ENCODE measurements at regions not wholly inside any gene's neighbourhood (a gene's known extent, or its start where the extent isn't known, plus 50 kb on each side); places are given as distances from the start of the nearest gene placed in this dataset.
"Not testable (repeated sequence)": the region's sequence is repeated elsewhere in the genome, so short reads cannot be mapped to it uniquely, and the experiment has no call there.

DNA sequence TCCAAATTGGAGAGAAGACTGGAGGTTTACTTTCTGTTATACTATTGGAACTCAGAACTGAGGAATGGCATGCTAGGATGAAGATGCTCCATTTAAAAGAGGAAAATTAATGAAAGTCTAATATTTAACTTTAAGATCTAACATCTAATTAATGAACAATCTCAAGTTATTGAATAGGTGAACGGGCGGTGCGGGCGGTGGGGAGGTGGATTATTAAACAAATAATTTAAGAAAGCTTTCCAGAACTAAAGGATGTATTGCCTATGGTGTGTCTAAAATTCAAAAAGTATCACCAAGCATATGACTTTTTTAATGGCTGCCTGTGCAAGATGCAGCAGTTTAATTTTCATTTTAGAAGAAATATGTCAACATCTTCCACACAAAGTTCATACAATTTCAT lies 1747.1 kb upstream of the SEL1L start:
- no peak overlapping the region for H3K9ac ChIP-seq (ENCODE audit: low read length)
- no peak for DNase-seq (ENCODE audit: low read depth)
- H3K36me3 ChIP-seq (ENCODE audit: control insufficient read depth, insufficient read depth, low read length, severe bottlenecking): no peaks in the 10 kb centered on the region
- H3K4me3 ChIP-seq (ENCODE audit: low read length): no peak overlapping the region
- H3K4me1 ChIP-seq (ENCODE audit: control insufficient read depth, insufficient read depth, low read length): peaks cover 12% of the 10 kb centered on the region
- H3K9me3 ChIP-seq (ENCODE audit: control insufficient read depth, low read length): no peaks in the 10 kb centered on the region
- no peaks in the 10 kb centered on the region for H3K27me3 ChIP-seq (replicated peaks; ENCODE audit: control insufficient read depth, insufficient read depth, low read length)

DNA sequence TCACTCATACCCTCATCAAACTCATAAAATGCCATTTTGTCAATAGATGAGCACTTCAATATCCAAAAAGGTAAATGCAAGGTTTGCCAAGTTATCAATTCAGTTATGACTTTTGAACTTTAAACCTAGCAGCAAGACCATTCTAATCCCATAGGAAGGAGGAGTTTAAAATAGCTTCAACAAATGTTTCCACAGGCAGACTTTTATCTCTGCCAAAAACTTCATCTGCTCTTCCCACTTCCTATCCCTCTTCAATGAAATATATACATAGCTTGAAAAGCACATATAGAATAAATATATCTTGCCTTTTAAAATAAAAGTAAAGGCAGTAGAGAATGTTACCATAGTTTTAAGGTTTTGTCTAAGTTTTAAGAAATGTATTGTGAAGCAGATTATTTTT lies 1749.1 kb upstream of the SEL1L start:
- Histone ChIP-seq H3K9me3 (ENCODE audit: control insufficient read depth, low read length) (no peaks in the 10 kb centered on the region), H3K9ac (ENCODE audit: low read length) (no peak overlapping the region), H3K36me3 (ENCODE audit: control insufficient read depth, insufficient read depth, low read length, severe bottlenecking) (no peaks in the 10 kb centered on the region), H3K4me3 (ENCODE audit: low read length) (no peak overlapping the region), H3K27me3 (replicated peaks; ENCODE audit: control insufficient read depth, insufficient read depth, low read length) (no peaks in the 10 kb centered on the region), H3K4me1 (ENCODE audit: control insufficient read depth, insufficient read depth, low read length) (peaks cover 12% of the 10 kb centered on the region)
- DNase-seq (ENCODE audit: low read depth): no peak

DNA sequence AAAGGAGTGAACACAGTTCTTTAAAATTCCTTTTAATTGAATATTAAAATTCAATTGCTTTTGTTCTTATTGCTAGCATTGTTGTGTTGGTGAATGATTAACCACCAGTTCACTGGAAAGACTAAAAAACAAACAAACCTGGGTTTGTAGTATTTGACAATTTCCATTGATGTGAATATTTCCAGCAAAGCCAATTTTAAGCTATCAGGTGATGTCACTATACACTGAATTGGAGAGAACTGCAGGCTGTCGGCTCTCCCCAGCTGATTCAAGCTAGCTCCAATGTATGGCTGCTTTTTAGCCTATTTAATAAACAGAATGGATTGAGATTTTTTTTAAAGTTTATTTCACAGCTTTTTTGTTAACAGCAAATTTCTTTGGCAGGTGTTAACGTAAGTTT lies 1753.6 kb upstream of the SEL1L start:
- Histone ChIP-seq H3K9ac (ENCODE audit: low read length) (no peak overlapping the region), H3K4me1 (ENCODE audit: control insufficient read depth, insufficient read depth, low read length) (peaks cover 16% of the 10 kb centered on the region), H3K9me3 (ENCODE audit: control insufficient read depth, low read length) (no peaks in the 10 kb centered on the region), H3K36me3 (ENCODE audit: control insufficient read depth, insufficient read depth, low read length, severe bottlenecking) (no peaks in the 10 kb centered on the region), H3K4me3 (ENCODE audit: low read length) (no peak overlapping the region), H3K27me3 (replicated peaks; ENCODE audit: control insufficient read depth, insufficient read depth, low read length) (no peaks in the 10 kb centered on the region)
- DNase-seq (ENCODE audit: low read depth): no peak

DNA sequence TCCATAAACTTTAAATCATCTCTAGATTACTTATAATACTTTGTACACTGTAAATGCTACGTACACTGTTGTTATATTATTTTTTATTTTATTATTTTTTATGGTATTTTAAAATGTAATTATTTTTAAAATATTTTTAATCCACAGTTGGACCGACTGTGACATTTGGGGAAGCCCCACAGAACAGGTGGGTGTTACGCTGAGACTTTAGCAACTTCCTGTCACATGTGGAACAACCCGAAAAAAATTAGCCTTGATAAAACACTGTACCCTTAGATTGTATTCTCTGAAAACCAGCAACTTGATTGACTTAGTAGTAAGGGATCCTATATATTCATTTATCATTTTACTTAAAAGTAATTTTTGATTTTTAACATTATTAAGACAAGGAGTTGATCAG lies 1755.7 kb upstream of the SEL1L start:
- H3K27me3 ChIP-seq (replicated peaks; ENCODE audit: control insufficient read depth, insufficient read depth, low read length): no peaks in the 10 kb centered on the region
- no peak overlapping the region for H3K9ac ChIP-seq (ENCODE audit: low read length)
- no peaks in the 10 kb centered on the region for H3K36me3 ChIP-seq (ENCODE audit: control insufficient read depth, insufficient read depth, low read length, severe bottlenecking)
- H3K9me3 ChIP-seq (ENCODE audit: control insufficient read depth, low read length): no peaks in the 10 kb centered on the region
- peaks cover 4% of the 10 kb centered on the region for H3K4me1 ChIP-seq (ENCODE audit: control insufficient read depth, insufficient read depth, low read length)
- DNase-seq (ENCODE audit: low read depth): no peak
- no peak overlapping the region for H3K4me3 ChIP-seq (ENCODE audit: low read length)

DNA sequence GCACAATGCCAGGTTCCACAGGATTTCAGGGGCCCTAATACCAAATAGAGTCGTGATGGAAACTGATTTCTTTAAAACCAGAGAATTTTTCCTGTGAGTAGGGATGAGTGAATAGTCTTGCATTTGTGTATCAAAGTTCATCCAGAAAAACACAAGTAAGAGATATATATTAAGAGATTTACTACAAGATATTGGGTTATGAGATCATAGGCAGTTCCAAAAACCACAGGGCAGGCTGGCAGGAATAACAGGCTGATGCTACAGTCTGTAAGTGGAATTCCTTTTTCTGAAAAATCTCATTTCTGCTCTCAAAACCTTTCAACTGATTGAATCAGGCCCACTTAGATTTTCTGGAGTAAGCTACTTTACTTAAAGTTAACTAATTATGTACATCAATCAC lies 1756.2 kb upstream of the SEL1L start:
- Histone ChIP-seq H3K4me3 (ENCODE audit: low read length) (no peak overlapping the region), H3K4me1 (ENCODE audit: control insufficient read depth, insufficient read depth, low read length) (peaks cover 4% of the 10 kb centered on the region)

DNA sequence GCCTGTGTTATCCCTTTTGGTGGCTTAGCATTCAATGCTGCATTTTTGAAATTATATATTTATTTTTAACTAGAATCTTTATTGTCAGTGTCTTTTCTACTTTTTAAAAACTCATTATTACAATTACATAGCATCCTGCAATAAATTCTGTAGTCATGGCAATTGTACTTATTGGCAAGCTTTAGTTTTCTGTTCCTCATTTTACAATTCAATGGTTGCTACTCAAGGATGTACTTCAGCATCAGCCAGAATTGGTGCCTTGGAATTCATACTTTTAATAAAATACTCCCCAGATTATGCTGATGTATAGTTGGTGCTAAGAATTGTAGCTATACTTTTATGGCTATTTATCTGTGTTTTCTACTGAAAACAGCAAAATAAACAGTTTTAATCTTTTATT lies 1756.8 kb upstream of the SEL1L start:
- H3K4me1 ChIP-seq (ENCODE audit: control insufficient read depth, insufficient read depth, low read length): peaks cover 9% of the 10 kb centered on the region
- no peaks in the 10 kb centered on the region for H3K36me3 ChIP-seq (ENCODE audit: control insufficient read depth, insufficient read depth, low read length, severe bottlenecking)

More for the DNA sequence above, 1756.2 kb upstream of the SEL1L start:
- no peaks in the 10 kb centered on the region for H3K9me3 ChIP-seq (ENCODE audit: control insufficient read depth, low read length)
- no peaks in the 10 kb centered on the region for H3K36me3 ChIP-seq (ENCODE audit: control insufficient read depth, insufficient read depth, low read length, severe bottlenecking)
- H3K27me3 ChIP-seq (replicated peaks; ENCODE audit: control insufficient read depth, insufficient read depth, low read length): no peaks in the 10 kb centered on the region
- DNase-seq (ENCODE audit: low read depth): peak; percentile 18
- H3K9ac ChIP-seq (ENCODE audit: low read length): no peak overlapping the region

DNA sequence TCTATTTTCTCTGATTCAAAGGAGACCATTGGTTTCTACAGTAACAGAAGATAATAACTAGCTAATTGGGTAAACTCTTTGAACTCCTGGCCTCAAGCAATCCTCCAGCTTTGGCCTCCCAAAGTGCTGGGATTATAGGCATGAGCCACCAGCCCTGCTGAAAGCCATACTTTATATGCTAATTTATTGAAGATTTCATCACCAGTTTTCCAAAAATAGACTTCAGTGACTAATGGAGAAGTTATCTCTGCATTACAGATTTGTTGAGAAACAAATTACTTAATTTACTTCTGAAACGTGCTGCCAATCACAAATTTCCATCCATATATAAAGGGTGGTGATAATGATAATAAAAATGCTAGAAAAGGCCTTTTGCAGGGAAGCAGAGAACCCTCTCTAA lies 1758.1 kb upstream of the SEL1L start:
- peak; percentile 22 for DNase-seq (ENCODE audit: low read depth)
- Histone ChIP-seq H3K9ac (ENCODE audit: low read length) (no peak overlapping the region), H3K27me3 (replicated peaks; ENCODE audit: control insufficient read depth, insufficient read depth, low read length) (no peaks in the 10 kb centered on the region), H3K36me3 (ENCODE audit: control insufficient read depth, insufficient read depth, low read length, severe bottlenecking) (no peaks in the 10 kb centered on the region), H3K9me3 (ENCODE audit: control insufficient read depth, low read length) (no peaks in the 10 kb centered on the region), H3K4me1 (ENCODE audit: control insufficient read depth, insufficient read depth, low read length) (peaks cover 12% of the 10 kb centered on the region), H3K4me3 (ENCODE audit: low read length) (no peak overlapping the region)

More for the DNA sequence above, 1756.8 kb upstream of the SEL1L start:
- H3K9ac ChIP-seq (ENCODE audit: low read length): no peak overlapping the region
- no peak for DNase-seq (ENCODE audit: low read depth)
- no peaks in the 10 kb centered on the region for H3K9me3 ChIP-seq (ENCODE audit: control insufficient read depth, low read length)
- H3K27me3 ChIP-seq (replicated peaks; ENCODE audit: control insufficient read depth, insufficient read depth, low read length): no peaks in the 10 kb centered on the region
- no peak overlapping the region for H3K4me3 ChIP-seq (ENCODE audit: low read length)

DNA sequence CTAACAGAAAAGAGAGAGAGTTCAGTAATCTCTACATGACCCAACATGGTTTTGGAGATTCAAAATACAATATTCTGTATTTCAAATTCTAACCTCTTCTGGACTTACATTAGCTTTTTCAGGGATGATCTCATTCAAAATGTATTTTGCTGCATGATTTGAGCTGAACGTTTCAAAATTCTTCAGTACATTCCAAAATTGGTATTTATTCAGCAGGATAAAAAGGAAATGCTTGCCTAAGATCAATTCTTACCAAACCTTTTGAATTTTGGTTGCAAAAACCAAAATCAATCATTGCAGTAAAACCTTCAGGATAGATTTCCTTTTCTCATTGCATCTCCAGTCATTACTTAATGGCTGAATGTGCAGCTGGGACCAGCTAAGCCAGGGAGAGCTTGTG lies 1761.3 kb upstream of the SEL1L start:
- H3K4me3 ChIP-seq (ENCODE audit: low read length): no peak overlapping the region
- H3K36me3 ChIP-seq (ENCODE audit: control insufficient read depth, insufficient read depth, low read length, severe bottlenecking): no peaks in the 10 kb centered on the region
- H3K9ac ChIP-seq (ENCODE audit: low read length): no peak overlapping the region
- H3K9me3 ChIP-seq (ENCODE audit: control insufficient read depth, low read length): no peaks in the 10 kb centered on the region
- H3K27me3 ChIP-seq (replicated peaks; ENCODE audit: control insufficient read depth, insufficient read depth, low read length): no peaks in the 10 kb centered on the region
- peaks cover 12% of the 10 kb centered on the region for H3K4me1 ChIP-seq (ENCODE audit: control insufficient read depth, insufficient read depth, low read length)
- DNase-seq (ENCODE audit: low read depth): peak; percentile 59

DNA sequence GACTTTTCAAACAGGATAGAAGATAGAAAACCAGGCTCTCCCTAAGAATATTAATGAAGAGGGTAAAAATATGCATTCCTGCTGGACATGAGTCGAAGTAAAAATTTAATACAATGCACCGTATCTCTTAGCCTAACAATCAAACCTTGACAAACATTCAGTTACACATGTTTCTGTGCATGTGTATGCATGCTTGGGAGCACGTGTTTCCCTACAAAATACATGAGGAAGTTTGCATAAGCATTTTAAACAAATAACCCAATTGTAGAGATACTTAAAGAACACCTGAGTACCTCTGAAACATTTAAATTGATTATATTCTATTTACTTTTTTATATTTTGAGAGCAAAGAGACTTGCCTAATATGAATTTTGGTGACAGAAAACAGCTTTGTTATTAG lies 1763.7 kb upstream of the SEL1L start:
- no peaks in the 10 kb centered on the region for H3K36me3 ChIP-seq (ENCODE audit: control insufficient read depth, insufficient read depth, low read length, severe bottlenecking)
- no peak for DNase-seq (ENCODE audit: low read depth)
- H3K9me3 ChIP-seq (ENCODE audit: control insufficient read depth, low read length): no peaks in the 10 kb centered on the region
- no peak overlapping the region for H3K9ac ChIP-seq (ENCODE audit: low read length)
- H3K4me3 ChIP-seq (ENCODE audit: low read length): no peak overlapping the region
- peaks cover 7% of the 10 kb centered on the region for H3K4me1 ChIP-seq (ENCODE audit: control insufficient read depth, insufficient read depth, low read length)
- H3K27me3 ChIP-seq (replicated peaks; ENCODE audit: control insufficient read depth, insufficient read depth, low read length): no peaks in the 10 kb centered on the region

DNA sequence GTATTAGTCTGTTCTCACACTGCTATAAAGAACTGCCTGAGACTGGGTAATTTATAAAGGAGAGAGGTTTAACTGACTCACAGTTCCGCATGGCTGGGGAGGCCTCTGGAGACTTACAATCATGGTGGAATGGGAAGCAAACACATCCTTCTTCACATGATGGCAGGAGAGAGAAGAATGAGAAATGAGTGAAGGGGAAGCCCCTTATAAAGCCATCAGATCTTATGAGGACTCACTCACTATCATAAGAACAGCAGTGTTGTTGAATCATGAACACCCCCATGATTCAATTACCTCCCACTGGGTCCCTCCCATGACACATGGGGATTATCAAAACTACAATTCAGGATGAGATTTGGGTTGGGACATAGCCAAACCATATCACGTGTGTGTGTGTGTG lies 1764.4 kb upstream of the SEL1L start:
- H3K9ac ChIP-seq (ENCODE audit: low read length); H3K27me3 ChIP-seq (replicated peaks; ENCODE audit: control insufficient read depth, insufficient read depth, low read length); H3K9me3 ChIP-seq (ENCODE audit: control insufficient read depth, low read length); H3K4me3 ChIP-seq (ENCODE audit: low read length); DNase-seq (ENCODE audit: low read depth); H3K4me1 ChIP-seq (ENCODE audit: control insufficient read depth, insufficient read depth, low read length); H3K36me3 ChIP-seq (ENCODE audit: control insufficient read depth, insufficient read depth, low read length, severe bottlenecking): not testable (repeated sequence)

DNA sequence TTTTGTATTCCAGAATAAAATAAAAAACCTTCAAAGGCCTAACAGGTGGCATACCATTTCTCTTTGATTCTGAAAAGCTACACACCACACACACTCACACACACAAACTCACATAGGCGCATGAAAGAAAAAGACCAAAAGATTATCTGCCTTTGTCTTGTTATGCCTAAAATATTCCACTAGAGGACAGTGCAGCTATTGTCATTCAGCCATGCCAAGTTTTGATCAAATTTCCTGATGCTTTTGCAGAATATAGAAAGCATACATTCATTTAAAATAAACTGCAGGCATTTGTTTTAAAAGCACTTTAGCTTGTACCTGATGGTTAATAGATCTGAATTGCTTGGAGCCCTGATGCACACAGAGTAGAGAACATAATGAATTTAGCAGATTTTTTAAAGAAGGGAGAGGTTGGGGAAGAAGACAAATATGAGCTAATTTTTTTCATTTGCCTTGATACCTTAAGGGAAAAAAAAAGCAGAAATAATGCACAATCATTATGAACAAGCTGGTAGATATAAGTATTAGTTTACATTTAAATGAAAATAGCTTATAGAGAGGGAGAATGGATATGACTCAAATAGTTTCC lies 1766.9 kb upstream of the SEL1L start:
- no peaks in the 10 kb centered on the region for H3K27me3 ChIP-seq (replicated peaks; ENCODE audit: control insufficient read depth, insufficient read depth, low read length)
- no peaks in the 10 kb centered on the region for H3K36me3 ChIP-seq (ENCODE audit: control insufficient read depth, insufficient read depth, low read length, severe bottlenecking)
- H3K9me3 ChIP-seq (ENCODE audit: control insufficient read depth, low read length): no peaks in the 10 kb centered on the region
- no peak overlapping the region for H3K4me3 ChIP-seq (ENCODE audit: low read length)
- H3K4me1 ChIP-seq (ENCODE audit: control insufficient read depth, insufficient read depth, low read length): peaks cover 1% of the 10 kb centered on the region
- no peak overlapping the region for H3K9ac ChIP-seq (ENCODE audit: low read length)
- peak; percentile 76 for DNase-seq (ENCODE audit: low read depth)

DNA sequence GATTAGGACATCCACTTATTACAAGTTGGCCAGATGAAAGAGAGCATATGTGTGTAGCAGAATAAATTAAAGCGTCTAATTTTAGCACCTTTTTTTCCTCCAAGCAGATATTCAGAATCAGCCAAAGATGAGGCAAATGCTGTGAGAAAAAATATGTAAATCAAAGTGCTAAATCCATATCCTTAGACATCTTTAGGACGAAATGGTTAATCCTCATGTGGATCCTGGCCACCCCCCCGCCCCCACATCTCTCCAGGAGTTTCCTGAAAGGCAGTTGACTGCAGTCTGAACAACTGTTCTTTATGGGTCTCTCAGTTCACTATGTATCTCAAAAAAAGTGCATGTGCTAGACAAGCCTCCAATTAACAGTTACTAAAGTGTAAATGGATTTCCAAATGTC lies 1768.1 kb upstream of the SEL1L start:
- Histone ChIP-seq H3K27me3 (replicated peaks; ENCODE audit: control insufficient read depth, insufficient read depth, low read length) (no peaks in the 10 kb centered on the region), H3K36me3 (ENCODE audit: control insufficient read depth, insufficient read depth, low read length, severe bottlenecking) (no peaks in the 10 kb centered on the region), H3K4me3 (ENCODE audit: low read length) (no peak overlapping the region), H3K9ac (ENCODE audit: low read length) (no peak overlapping the region), H3K4me1 (ENCODE audit: control insufficient read depth, insufficient read depth, low read length) (no peaks in the 10 kb centered on the region), H3K9me3 (ENCODE audit: control insufficient read depth, low read length) (no peaks in the 10 kb centered on the region)
- DNase-seq (ENCODE audit: low read depth): no peak

All from adipocyte (in vitro differentiated cells).